ENCODE measurements at regions not wholly inside any gene's neighbourhood (a gene's known extent, or its start where the extent isn't known, plus 50 kb on each side); places are given as distances from the start of the nearest gene placed in this dataset.

- H3K4me3 ChIP-seq (ENCODE audit: low read depth, low read length) = no peak overlapping the region
- no peak for DNase-seq (ENCODE audit: low read depth)
- no peak for TF ChIP-seq CTCF (IDR thresholded peaks at IDR 0.05; ENCODE audit: insufficient read depth, low read length)
Observed at GRCh38 chr10:128811511-128811910, 655.5 kb upstream of the MGMT start.

GRCh38 chr10:128812000-128812399 is 655.0 kb upstream of the MGMT start:
- H3K4me3 ChIP-seq (ENCODE audit: low read depth, low read length) = no peak overlapping the region
- TF ChIP-seq CTCF (IDR thresholded peaks at IDR 0.05; ENCODE audit: insufficient read depth, low read length) = no peak
- DNase-seq (ENCODE audit: low read depth) = no peak

GRCh38 chr10:128813574-128813973 is 653.5 kb upstream of the MGMT start:
- no peak for TF ChIP-seq CTCF (IDR thresholded peaks at IDR 0.05; ENCODE audit: insufficient read depth, low read length)
- DNase-seq (ENCODE audit: low read depth) = no peak
- H3K4me3 ChIP-seq (ENCODE audit: low read depth, low read length) = no peak overlapping the region

- DNase-seq (ENCODE audit: low read depth) = no peak
- no peak overlapping the region for H3K4me3 ChIP-seq (ENCODE audit: low read depth, low read length)
- TF ChIP-seq CTCF (IDR thresholded peaks at IDR 0.05; ENCODE audit: insufficient read depth, low read length) = no peak
Observed at GRCh38 chr10:128814024-128814423, 653.0 kb upstream of the MGMT start.

- TF ChIP-seq CTCF (IDR thresholded peaks at IDR 0.05; ENCODE audit: insufficient read depth, low read length) = no peak
Observed at GRCh38 chr10:128814782-128815181, 652.3 kb upstream of the MGMT start.

GRCh38 chr10:128816726-128817125 is 650.3 kb upstream of the MGMT start:
- no peak overlapping the region for H3K4me3 ChIP-seq (ENCODE audit: low read depth, low read length)
- TF ChIP-seq CTCF (IDR thresholded peaks at IDR 0.05; ENCODE audit: insufficient read depth, low read length) = no peak
- DNase-seq (ENCODE audit: low read depth) = no peak

More at GRCh38 chr10:128814782-128815181, 652.3 kb upstream of the MGMT start:
- no peak overlapping the region for H3K4me3 ChIP-seq (ENCODE audit: low read depth, low read length)
- DNase-seq (ENCODE audit: low read depth) = no peak

- DNase-seq (ENCODE audit: low read depth) = no peak
- no peak overlapping the region for H3K4me3 ChIP-seq (ENCODE audit: low read depth, low read length)
- no peak for TF ChIP-seq CTCF (IDR thresholded peaks at IDR 0.05; ENCODE audit: insufficient read depth, low read length)
Observed at GRCh38 chr10:128817636-128818035, 649.4 kb upstream of the MGMT start.

Data from fibroblast of the aortic adventitia (primary cell).